ENCODE measurements at regions not wholly inside any gene's neighbourhood (a gene's known extent, or its start where the extent isn't known, plus 50 kb on each side); places are given as distances from the start of the nearest gene placed in this dataset.

- TF ChIP-seq EZH2 (IDR thresholded peaks at IDR 0.05; ENCODE audit: borderline replicate concordance, low read depth, low read length, severe bottlenecking) = no peak
- no peak for TF ChIP-seq CTCF (IDR thresholded peaks at IDR 0.05; ENCODE audit: extremely low read depth in 1 of 2, insufficient read depth in 1 of 2, low read depth in 1 of 2, low read length in 2 of 2)
- TF ChIP-seq POLR2A (IDR thresholded peaks at IDR 0.05; ENCODE audit: low read depth, low read length) = no peak
These were observed 411.0 kb upstream of the NDST3 start for GRCh38 chr4:117623326-117623725.
